Stimulated activated CD8-positive, alpha-beta memory T cell treated with anti-CD3 and anti-CD28 coated beads, Interleukin-4, amount 100 ng/mL, for 24 hours (primary cell): ENCODE measurements at regions not wholly inside any gene's neighbourhood (a gene's known extent, or its start where the extent isn't known, plus 50 kb on each side); places are given as distances from the start of the nearest gene placed in this dataset.

Experiments
- DNase-seq: peaks from one replicate; pipeline ENCODE4 v3.0.0-alpha.2; 2020; ENCODE audit warnings: low read depth

DNA sequence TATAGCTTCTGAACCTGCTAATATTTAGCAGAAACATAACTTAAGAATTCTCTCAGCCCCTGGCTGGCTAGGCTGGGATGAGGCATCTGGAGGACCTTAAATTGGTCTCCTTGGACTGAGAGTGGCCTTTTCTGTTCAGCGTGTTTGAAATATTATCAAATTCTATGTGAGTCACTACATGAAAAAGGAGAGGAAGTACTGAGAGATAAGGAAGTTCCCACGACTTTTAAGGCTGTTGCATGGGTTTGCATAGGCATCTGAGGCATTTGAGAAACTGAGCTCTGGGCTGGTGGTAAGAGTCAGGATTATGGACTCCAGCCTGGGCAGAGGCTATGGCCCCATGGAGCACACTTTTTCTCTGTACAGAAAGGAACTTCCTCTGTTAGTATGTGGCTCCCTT lies 816.2 kb upstream of the GRAMD2B start:
- DNase-seq, result no peak

DNA sequence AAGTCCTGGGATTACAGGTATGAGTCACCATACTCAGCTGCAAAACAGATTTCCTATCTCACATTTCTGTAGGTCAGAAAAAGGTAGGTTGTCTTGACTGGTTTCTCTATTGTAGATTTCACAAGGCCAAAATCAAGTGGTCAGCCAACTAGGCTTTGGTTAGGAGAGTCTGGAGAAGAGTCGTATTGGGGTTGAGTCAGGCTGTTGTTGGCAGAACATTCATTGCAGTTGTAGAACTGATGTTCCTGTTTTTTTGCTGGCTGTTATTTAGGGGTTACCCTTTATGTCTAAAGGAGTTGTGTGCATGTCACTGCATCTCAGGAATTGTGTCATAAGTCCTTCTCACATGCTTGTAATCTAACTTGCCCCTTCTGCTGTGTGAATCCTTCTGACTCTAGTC lies 814.2 kb upstream of the GRAMD2B start:
- no peak for DNase-seq

DNA sequence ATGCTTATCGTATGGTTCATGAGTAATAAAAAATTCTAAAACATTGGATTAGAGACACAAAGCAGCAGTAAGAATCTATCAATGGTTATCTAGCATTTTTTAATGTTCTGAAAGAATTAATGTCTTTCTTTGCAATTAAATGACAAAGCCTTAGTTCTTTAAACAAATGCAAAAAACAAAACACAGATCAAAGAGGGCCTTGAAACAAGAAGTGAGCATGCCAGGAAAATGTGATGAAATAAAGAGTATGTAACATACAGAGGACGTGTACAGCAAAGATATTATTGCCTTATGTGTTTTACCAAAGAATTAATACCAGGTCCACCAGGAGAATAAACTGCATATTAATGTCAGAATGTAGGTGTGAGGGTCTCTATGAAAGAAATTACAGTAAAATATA lies 812.3 kb upstream of the GRAMD2B start:
- no peak for DNase-seq

- DNase-seq, result no peak
These were observed 811.7 kb upstream of the GRAMD2B start for GRCh38 chr5:125611541-125611940.

- DNase-seq, result no peak
These were observed 811.0 kb upstream of the GRAMD2B start for GRCh38 chr5:125612181-125612721.

GRCh38 chr5:125612776-125613175 lies 810.4 kb upstream of the GRAMD2B start:
- no peak for DNase-seq

GRCh38 chr5:125630237-125630636 lies 793.0 kb upstream of the GRAMD2B start:
- no peak for DNase-seq

- DNase-seq, result no peak
These were observed 789.7 kb upstream of the GRAMD2B start for GRCh38 chr5:125633523-125633922.

- DNase-seq, result no peak
These were observed 788.9 kb upstream of the GRAMD2B start for GRCh38 chr5:125634216-125634835.

DNA sequence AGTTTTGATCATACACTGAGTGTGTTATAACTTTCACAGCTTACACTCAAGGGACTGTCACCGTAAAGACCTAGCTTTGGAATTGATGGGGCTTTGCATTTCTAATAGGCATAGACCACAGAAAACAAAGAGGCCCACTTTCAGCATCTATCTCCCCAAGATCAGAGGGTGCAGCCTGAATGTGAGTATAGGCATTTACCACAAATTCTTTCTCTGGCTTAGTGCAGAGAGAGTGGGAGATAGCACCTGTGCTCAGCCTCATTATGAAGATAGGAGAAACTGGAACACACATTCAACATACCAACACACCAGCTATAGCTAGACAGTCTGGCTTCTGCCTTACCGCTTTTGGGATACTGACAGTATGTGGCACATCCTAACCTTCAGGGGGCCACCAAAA lies 783.4 kb upstream of the GRAMD2B start:
- no peak for DNase-seq

- DNase-seq, result no peak
These were observed 770.4 kb upstream of the GRAMD2B start for GRCh38 chr5:125652761-125653160.

- DNase-seq, result no peak
These were observed 768.8 kb upstream of the GRAMD2B start for GRCh38 chr5:125654392-125654791.

- no peak for DNase-seq
These were observed 768.1 kb upstream of the GRAMD2B start for GRCh38 chr5:125655156-125655555.

DNA sequence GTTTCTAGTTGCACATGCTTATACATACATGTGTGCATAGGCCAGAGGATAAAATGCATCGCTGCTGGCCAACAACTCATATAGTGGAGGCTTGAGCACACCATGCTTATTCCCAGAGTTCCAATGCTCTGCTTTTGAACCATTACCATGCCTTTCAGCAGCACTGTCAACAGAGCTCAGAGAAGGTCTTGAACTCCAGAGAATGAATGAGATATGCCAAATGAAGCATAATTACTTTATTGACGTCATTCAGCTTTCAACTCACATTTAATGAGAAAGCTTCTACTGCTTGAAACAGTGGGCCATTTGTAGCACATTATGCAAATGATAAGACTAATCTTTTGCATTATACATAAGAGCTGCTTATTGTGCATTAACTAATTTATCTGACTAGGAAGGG lies 765.3 kb upstream of the GRAMD2B start:
- no peak for DNase-seq

GRCh38 chr5:125659316-125660023 lies 763.7 kb upstream of the GRAMD2B start:
- no peak for DNase-seq

DNA sequence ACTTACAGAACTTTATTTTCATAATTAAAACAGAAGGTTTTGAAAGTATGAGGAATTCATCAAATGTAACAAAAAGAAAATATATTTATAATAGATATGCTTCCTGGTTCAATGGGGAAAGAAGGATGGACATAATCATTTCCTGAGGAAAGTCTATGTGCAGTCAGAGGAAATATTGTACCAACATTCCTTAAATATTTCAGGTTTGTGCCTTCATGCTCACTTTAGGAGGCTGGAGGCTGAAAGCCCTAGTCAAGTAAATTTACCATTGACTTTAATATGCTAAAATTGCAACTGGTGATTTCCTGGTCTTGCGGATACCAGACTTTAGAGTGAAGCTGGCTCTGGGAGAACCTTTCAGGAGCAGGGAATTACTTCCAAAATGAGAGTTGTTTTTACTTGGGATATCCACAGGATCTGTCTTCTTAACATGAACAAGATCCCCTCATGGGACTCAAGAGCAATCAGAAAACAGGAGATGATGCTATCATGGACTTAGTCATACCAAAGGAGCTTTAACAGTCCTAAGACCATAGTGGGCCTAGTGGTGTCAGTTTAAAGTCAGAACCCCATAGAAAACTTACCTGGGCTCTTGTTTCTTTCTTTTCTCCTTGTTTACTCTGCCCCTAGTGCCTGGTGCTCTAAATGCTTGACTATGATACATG lies 762.8 kb upstream of the GRAMD2B start:
- no peak for DNase-seq

DNA sequence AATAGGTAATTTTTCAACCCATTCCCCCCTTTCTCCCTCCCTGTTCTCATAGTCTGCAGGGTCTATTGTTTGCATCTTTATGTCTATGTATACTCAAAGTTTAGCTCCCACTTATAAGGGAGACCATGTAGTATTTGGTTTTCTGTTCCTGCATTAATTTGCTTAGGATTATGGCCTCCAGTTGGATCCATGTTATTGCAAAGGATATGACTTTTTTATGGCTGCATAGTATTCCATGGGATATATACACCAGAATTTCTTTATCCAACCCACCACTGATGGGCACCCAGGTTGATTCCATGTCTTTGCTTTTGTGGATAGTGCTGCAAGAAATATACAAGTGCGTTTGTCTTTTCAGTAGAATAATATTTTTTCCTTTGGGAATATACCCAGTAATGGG lies 761.6 kb upstream of the GRAMD2B start:
- DNase-seq, result no peak

DNA sequence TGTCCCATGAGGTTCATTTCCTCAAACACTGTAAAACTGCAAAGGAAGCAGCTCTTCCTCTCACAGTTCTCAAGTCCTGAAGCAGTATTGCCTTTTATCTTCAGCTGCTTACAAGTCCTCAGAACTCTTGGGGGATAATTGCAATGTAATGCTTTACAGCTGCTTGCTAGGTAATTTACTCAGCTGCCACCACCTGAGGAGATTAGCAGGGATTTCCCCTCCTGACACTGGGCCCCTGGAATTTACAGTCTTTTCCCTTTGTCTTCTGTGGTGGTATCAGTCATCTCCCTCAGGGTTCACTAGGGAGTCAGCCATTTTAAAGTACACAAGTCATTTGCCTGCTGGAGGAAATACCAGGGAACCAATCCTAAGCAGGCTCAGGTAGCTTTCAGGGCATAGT lies 754.3 kb upstream of the GRAMD2B start:
- no peak for DNase-seq

GRCh38 chr5:125673359-125673950 lies 749.8 kb upstream of the GRAMD2B start:
- no peak for DNase-seq

DNA sequence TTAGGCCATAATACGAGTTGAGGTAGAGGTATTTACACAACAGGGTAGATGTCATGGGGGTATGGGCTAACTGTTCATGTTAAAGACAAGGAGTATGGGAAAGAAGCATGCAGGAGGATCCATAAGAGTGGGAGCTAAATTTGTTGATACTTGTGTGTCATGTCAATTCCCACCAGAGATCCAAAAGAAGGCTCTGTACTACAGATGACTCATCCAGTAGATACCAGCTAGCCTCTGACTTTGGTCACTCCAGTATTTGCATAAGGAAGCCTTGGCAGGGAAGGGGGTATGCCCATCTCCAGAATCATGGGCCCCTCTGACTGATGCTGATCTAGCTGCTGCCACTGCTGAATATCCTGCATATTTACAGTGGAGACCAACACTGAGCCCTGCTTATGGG lies 743.7 kb upstream of the GRAMD2B start:
- no peak for DNase-seq

DNA sequence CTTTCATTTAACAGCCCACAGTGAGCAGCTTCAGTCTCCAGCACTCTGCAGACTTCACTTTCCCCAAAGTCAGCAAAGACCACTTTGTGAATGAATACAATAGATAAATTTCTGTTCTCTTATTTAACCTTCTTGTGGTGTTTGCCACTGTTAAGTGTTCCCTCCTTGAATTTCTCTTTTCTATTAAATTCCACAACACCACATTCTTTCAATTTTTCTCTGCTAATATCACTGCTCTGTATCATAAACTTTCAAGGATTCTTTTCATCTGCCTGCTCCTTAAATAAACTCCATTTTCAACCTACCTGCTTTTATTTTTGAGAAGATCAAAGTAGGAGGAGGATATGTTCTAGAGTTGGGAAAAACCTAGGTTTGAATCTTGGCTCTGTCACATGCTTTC lies 739.5 kb upstream of the GRAMD2B start:
- DNase-seq, result no peak

GRCh38 chr5:125685771-125686170 lies 737.4 kb upstream of the GRAMD2B start:
- DNase-seq, result no peak
